ENCODE measurements at regions not wholly inside any gene's neighbourhood (a gene's known extent, or its start where the extent isn't known, plus 50 kb on each side); places are given as distances from the start of the nearest gene placed in this dataset.

DNA sequence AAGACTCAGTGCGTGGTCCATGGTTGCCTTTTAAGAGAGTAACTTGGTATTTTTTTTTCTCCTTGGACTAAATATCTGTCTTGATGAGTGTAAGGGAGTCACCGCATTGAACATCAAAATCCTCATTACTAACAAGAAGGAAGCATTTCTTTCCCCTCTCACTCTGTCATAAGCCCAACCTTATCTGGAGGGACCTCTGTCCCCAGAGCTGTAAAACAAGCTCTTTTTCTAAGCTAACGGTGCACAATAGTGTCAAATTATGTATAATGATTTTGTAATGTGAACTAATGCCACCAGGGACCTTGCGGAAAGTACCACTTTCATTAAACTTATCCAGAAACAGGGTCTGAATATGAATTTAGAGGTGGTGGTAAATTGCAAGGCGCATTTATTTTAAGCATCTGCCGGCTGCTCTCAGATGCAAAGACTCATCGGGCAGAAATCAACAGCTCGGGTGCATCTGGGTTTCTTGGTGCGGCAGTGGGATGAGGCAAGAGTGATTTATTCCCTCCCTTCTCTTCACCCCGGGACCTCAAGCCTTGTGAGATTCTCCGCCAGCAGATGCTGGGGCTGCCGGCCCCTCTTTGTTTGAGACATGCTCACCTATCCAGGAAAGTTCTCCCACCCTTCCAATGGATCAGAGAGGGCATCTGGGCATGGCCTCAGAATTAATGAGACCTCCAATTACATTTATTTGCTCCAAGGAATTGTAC is 95.2 kb upstream of the IRX3 start:
- no peak for ATAC-seq
- intact Hi-C loops (cut with DNase I, micrococcal nuclease), result no loop called here
- DNase-seq, result no peak

DNA sequence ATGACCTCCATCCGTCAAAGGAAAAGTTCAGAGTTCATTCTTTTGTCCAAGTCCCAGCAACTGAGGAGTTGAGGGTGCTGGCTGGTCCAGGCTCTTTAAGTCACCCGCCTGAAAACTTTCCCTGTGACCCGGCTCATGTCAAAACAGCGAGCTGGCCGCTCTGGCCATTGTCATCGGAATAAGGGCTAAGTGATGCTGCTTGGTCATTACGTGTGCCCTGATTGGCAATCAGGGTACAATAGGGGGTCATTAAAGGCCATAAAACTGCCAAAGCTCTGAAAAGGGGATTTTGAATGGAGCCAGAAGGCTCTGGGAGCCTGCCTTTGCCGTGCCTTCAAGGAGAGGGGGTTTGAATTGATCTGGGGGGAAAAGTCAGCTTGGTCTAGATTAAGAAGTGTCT is 88.5 kb upstream of the IRX3 start:
- DNase-seq, result no peak
- intact Hi-C loops (cut with DNase I, micrococcal nuclease), result no loop called here
- ATAC-seq, result no peak

DNA sequence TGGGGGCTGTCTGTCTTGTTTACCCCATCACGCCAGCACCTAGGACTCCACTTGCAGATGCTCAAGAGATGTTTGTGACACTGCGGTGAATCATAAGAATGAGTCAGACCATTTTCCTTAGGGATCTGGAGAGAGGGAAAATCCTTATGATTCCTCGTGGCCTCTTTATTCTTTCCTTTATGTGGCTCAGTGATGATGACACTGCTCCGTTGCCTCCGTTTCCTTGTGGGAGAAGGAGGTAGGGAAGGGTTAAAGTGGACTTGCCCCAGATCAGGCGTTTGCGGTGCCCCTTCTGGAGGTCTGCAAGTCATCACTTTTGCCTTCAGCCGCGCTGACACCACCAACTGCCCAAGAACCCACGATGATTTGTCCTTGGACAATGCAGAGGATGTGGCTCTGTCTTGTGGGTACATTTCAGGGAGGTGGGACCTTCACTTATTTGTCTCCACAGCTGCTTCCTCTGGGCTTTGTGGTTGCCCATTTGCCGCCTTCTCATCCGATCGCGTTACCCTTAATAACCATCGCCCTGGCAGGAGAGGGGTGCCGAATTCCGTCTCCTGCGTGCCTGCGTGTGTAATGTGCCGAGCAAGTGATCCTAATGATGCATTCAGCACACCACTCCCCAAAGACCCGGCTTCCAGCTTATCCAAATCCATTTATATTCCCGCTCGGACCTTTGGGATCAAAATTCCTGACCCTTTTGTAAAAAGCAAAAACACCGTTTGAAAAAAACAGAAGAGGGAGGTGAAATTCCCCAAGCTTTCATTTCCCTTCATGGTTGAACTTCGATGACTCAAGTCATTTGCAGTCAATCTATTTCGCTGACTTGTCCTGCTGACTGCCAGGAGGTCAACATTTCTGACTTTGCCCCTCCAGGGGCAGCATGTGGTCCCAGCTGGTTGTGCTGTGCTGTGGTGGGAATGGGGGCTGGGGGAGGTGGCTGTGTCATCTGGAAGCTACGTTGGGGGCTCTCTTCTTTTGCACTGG is 87.2 kb upstream of the IRX3 start:
- ATAC-seq (no peak), DNase-seq (no peak)
- intact Hi-C loops (cut with DNase I, micrococcal nuclease), result no loop called here

DNA sequence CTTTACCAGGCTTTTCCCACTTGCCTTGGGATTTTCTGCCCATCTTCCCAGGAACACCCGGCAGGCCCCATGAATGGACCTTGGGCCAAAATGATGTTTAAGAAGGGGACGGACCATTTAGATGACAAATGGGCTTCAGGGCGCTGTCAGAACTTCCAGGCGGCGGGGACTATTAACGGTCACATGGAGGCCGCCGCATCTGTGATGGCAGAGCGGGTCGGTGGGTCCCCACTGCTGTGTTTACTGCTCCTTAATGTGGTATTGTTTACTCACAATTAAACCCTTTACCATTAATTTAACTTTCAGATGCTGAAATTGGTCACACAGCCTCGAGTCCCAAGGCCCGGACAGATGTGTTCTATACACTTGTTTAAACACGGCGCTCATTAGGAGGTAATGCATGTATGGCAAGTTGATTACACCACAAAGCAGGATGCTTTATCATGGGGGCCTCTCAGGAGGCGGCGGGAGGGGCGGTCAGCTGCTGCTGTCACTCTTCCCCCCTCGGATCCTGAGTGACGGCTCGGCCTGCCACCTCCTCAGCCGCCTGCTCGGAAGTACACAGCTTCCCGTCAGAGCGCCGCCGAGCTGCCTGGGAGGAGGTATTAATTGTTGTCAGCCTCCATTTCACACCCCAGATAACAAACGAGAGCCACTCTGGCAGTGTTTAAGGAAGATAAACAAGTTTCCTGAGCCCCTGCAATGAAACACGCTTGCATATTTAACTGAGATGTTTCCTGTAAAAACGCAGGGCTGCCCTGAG is 83.9 kb upstream of the IRX3 start:
- no peak for DNase-seq

DNA sequence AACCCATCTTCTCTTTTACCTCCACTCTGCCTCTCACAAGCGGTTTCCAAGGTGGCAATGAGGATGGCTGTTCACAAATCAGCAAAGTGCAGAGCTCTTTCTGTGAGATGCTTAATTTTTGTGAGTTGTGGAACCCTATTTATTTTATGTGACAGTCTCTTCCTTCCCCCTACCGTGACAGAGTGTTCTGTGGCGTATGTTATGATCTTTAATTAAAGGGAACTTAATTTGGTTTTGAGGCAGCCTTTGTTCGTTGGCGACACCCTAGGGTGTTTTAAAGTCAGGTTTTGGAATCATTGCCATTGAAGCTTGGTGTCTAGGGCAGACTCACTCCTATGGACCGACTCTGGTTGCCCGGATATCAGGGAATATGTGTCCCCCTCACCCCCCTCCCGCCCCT is 83.3 kb upstream of the IRX3 start:
- DNase-seq (no peak), ATAC-seq (no peak)
- intact Hi-C loops (cut with DNase I, micrococcal nuclease), result no loop called here

More for the DNA sequence above, 83.9 kb upstream of the IRX3 start:
- no peak for ATAC-seq
- intact Hi-C loops (cut with DNase I, micrococcal nuclease), result no loop called here

DNA sequence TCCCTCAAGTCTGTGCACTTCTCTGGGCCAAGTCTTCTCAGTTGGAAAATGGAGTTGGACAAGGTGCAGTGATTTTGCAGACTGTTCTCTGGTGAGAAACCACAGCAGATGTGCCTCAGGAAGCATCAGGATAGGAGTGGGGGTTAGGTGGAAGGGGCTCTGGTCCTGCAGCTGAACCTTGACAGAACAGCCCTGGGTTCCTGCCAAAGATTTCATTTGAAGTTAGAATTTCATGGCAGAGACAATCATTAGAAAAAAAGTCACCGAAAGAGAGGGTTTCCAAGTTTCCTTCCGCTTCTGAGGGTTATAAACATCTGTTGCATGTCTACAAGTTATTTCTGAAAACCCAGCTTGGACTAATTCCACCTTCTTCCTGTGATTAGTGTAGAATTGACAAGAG is 80.4 kb upstream of the IRX3 start:
- ATAC-seq, result no peak
- no peak for DNase-seq
- intact Hi-C loops (cut with DNase I, micrococcal nuclease), result no loop called here

DNA sequence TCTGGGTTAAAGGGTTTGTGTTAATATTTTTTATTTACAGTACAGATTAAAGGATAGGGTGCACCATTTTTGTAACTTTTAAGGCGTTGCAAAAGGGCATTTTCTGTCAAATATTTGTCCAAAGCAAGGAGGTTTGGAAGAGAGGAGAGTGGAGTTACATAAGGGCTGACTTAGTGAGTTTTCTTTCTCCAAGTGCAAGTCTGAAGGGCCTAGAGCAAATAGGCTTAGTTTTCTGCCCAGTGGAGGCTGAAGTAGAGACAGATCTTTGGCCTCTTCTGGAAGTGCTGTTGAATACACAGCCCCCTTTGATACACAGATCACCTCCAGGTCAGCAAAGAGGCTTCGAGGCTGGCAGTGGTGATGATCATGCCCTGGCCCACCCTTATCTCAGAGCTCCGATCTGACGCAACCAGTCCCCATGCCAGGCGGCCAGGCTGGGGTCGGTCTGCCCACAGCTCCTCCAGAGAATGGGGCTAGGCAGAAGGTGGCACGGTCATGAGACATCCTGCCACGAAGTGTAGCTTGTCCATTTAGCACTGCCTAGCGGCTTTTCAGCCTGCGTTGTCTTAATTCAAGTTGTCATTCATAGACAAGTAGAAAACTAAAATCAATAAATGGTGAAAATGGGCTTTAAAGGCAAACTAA is 79.5 kb upstream of the IRX3 start:
- no peak for DNase-seq
- no peak for ATAC-seq
- intact Hi-C loops (cut with DNase I, micrococcal nuclease), result no loop called here

DNA sequence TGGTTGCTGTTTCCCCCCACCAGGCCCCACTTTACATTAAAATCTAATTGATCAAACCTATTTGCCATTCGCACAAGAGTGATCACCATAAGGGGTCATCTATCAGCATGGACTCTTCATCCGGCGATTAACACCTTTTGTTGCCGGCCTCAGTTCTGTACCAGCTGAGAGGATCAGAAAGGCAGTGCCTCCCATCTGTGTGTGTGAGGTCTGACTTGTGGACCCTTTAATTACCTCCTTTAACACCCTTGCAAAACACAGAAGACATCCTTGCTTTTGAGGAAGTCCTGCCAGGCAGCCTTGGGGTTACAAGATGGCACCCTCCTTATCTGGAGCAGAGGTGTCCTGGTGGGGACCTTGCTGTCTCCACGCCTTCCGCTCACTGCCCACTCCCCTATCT is 77.2 kb upstream of the IRX3 start:
- ATAC-seq (no peak), DNase-seq (no peak)
- intact Hi-C loops (cut with DNase I, micrococcal nuclease), result no loop called here

DNA sequence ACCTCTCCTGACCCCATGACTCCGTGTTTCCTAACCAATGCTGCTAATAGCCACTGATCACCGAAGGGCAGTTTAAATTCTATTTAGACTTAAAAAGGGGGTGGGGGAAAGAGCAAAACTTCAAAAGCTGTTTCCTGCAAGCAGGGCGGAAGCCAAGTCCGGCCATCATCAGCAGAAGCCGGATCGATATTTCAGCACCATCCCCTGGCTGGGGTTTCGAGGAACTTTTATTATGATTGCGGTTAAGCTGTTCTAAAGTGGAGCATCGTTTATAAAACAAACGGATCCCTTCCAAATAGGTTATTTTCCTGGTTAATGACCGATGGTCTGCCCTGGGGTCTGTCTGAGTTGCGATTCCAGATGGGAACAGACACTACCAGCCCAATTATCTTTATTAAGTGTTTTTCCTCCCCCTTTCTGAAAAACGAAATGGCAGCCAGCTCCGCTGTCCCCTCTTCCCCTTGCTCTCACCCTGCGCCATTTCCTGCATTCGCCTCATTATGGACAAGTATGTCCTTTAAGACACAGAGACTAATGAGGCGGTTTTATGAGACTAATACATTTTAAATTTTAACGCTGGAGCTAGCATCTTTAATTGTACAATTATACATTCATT is 76.1 kb upstream of the IRX3 start:
- DNase-seq (no peak), ATAC-seq (no peak)
- intact Hi-C loops (cut with DNase I, micrococcal nuclease), result no loop called here

DNA sequence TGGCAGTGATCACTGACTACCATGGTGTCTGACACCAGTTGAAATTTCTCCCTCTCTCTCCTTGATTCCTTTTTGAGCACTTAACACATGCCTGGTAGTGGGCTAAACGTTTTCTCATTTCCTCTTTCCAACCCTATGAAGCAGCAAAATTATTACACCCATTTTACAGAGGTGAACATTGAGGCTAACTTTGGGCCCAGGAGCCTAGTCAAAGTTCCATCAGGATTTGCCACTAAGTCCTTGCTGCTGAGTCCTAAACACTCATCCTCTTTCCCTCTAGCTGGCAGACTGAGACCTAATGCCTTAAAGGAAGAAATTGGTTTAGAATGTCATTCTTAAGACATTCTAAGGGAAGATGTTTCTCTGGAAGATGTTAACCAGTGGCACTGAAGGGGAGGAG is 74.7 kb upstream of the IRX3 start:
- ATAC-seq, result no peak
- intact Hi-C loops (cut with DNase I, micrococcal nuclease), result no loop called here
- no peak for DNase-seq

DNA sequence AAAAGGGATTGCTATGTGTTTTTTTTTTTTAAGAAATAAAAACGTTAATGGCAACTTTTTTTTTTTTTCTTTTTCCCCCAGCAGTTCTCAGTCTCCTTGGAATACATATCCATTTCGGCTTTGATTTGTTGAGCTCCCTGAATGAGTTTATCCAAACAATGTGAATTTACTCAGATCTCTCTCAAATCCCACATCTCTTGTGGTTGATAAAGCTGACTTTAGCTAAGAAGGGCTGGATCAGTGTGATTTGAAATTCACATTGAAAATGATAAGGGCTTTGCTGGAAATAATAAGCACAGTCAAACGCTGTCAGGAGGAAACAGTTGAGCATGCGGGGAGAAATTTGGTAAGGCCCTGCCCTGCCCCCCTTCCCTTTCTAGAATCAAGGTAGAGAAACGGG is 74.1 kb upstream of the IRX3 start:
- ATAC-seq, result no peak
- DNase-seq, result no peak
- intact Hi-C loops (cut with DNase I, micrococcal nuclease), result no loop called here

DNA sequence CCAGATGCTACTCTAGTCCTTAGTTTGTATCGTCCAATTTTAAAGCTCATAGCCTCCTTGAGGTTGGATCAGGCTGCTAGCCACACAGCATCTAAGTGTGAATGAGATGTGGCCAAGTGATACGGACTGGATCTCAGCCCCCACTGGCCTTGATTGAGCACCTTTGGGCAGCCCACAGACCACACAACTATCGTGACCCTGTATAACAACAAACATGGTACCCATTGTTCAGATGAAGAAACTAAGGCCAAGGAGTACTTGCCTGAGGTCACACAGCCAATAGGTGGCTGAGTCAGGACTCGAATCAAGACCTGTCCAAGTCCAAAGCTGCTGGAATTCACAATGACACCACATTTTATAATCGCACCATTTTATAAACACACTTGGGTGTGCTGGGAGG is 73.0 kb upstream of the IRX3 start:
- ATAC-seq (no peak), DNase-seq (no peak)
- intact Hi-C loops (cut with DNase I, micrococcal nuclease), result no loop called here

DNA sequence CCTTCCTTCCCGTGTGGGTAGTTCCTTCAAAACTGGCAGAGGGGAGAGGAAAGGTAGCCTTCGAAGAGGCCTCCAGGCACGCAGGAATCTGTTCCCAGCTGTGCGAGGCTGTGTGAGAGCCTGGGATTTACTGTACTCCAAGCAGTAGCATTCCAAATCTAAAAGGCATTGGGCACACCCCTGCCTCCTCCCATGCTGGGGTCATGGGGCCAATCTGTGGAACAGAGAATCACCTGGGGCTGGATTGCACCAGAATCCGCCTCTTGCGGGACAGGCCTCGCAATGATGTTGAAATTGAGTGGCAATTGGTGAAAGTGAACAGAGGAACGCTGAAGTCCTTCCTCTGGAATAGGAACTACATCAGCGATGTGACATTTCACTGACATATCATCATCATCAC is 72.5 kb upstream of the IRX3 start:
- intact Hi-C loops (cut with DNase I, micrococcal nuclease), result no loop called here
- ATAC-seq (no peak), DNase-seq (no peak)

DNA sequence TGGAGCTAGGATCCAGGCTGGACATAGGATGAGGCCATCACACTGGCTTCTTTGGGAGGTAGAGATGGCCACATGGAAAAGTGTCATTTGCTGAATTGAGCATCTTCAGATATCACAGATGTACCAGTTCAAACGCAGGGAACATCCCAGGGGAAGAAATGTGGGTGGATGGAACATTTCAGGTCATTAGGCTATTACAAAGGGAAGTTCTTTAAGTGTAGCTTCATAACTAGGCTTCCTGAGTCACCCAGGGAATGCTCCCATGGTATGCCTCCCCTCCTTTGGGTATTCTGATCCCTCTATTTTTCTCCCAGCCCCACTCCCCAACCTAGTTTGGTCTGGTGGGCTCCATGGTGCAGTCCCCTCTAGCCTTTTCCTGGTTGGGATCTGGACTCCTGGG is 69.8 kb upstream of the IRX3 start:
- DNase-seq (no peak), ATAC-seq (no peak)
- intact Hi-C loops (cut with DNase I, micrococcal nuclease), result no loop called here

DNA sequence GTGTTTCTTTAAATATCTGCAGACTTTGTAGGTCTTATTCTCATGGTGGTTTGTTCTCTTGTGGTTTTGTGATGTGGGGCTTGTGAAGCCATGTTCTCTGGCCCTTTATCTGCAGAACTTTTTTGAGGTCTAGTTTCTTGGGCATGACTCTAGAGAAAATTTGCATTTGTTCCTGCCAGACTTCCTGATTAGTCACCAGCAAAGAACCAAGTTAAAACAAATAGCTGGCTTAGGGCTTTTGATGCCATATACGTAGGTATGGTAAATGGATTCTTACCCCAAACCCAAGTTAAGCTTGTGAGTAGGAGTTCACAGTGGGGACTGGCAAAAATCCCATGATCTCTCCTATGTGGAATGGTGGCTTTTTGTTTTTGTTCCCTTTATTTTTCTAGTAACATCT is 68.7 kb upstream of the IRX3 start:
- ATAC-seq, result no peak

DNA sequence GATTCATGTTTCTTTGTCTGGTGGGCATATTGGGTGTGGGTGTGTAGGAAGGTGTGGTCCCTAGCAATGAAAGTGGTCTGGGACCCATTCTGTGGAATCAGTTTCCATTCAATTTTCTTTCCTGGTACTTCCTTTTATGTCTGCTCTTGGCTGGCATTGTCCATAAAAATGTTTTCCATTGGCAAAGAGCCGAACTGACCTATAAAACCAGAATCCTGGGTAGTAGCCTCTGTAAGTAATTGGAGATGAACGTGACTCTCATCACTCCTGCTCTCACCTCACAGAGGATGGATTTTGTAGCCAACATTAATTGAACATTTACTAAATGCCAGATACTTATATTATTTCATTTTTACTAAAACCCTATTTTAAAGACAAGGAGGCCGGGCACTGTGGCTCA is 66.5 kb upstream of the IRX3 start:
- ATAC-seq (no peak), DNase-seq (no peak)
- intact Hi-C loops (cut with DNase I, micrococcal nuclease), result no loop called here

More for the DNA sequence above, 68.7 kb upstream of the IRX3 start:
- no peak for DNase-seq
- intact Hi-C loops (cut with DNase I, micrococcal nuclease), result no loop called here

DNA sequence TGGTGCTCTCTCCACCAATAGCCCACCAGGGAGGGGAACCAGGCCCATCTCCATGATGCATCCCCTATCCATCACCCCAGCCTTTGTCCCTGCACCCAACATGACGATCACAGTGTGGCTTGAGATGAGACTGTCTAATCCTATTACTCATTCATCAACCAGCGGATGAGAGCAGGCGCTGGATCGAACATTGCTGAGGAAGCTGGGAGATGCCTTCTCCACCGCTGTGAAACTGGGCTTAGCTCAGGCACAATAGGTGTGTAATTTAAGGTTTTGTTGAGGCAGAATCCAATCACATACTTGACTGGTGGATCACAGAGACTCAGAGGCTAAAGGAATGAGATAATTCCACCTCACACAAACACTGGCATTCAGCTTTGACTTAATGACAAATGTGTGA is 64.6 kb upstream of the IRX3 start:
- intact Hi-C loops (cut with DNase I, micrococcal nuclease), result no loop called here
- no peak for ATAC-seq
- DNase-seq, result no peak

DNA sequence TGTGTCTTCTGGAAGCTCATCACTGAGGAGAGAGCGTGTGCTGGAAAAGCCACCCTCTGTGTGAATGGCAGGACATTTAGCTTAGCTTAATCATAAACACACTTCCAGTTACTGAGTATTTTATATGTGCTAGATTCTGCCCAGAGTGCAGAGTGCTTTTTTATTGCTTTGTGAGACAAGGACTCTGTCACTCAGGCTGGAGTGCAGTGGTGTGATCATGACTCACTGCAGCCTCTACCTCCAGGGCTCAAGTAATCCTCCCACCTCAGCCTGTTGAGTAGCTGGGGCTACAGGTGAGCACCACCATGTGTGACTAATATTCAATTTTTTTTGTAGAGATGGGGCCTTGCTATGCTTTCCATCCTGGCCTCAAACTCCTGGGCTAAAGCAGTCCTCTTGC is 61.4 kb upstream of the IRX3 start:
- peak; percentile 97 for ATAC-seq

DNA sequence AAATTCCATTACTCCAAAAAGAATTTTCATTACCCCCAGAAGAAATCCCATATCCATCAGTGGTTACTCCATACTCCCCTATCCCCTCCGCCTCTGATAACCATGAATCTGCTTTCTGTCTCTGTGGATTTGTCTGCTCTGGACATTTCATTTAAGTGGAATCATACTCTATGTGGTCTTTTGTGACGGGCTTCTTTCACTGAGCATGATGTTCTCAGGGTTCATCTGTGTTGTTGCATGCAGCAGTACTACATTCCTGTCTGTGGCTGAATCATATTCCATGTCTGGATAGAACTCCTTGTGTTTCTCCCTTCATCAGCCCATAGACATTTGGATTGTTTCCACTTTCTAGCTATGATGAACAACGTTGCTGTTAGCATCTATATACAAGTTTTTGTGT is 59.5 kb upstream of the IRX3 start:
- intact Hi-C loops (cut with DNase I, micrococcal nuclease), result no loop called here

More for the DNA sequence above, 61.4 kb upstream of the IRX3 start:
- DNase-seq, result no peak
- intact Hi-C loops (cut with DNase I, micrococcal nuclease), result no loop called here

More for the DNA sequence above, 59.5 kb upstream of the IRX3 start:
- ATAC-seq (no peak), DNase-seq (no peak)
